Suprapubic skin (tissue), 4 donors: ENCODE measurements at regions not wholly inside any gene's neighbourhood (a gene's known extent, or its start where the extent isn't known, plus 50 kb on each side); places are given as distances from the start of the nearest gene placed in this dataset.

ENCODE experiments used
- DNase-seq, 2 donors: peaks; one replicate each; pipeline ENCODE4 v3.0.0-alpha.2; 2019; ENCODE audit warnings: low spot score in 2 of 2
- H3K27ac ChIP-seq: fragments of 200-600 bp; sonication (generic); one replicate; pipeline ENCODE4 v1.5.1; 2019
- H3K27me3 ChIP-seq: fragments of 200-600 bp; sonication (generic); one replicate; pipeline ENCODE4 v1.5.1; 2019
- H3K36me3 ChIP-seq: fragments of 200-600 bp; sonication (generic); one replicate; pipeline ENCODE4 v1.5.1; 2019
- H3K4me1 ChIP-seq: fragments of 200-600 bp; sonication (generic); one replicate; pipeline ENCODE4 v1.5.1; 2019
- H3K4me3 ChIP-seq: fragments of 200-600 bp; sonication (generic); one replicate; pipeline ENCODE4 v1.5.1; 2019; ENCODE audit warnings: mild to moderate bottlenecking
- H3K9me3 ChIP-seq: fragments of 200-600 bp; sonication (generic); one replicate; pipeline ENCODE4 v1.5.1; 2019
- CTCF ChIP-seq, 2 donors: fragments of 200-600 bp in 1 of 2; fragments of 450-650 bp in 1 of 2; sonication (generic) in 1 of 2; IDR thresholded peaks; one replicate each; pipeline ENCODE4 v1.5.1; 2016 to 2019; ENCODE audit warnings: antibody characterized with exemption in 2 of 2, mild to moderate bottlenecking in 1 of 2, moderate library complexity in 1 of 2
- EP300 ChIP-seq: sonication (generic); formaldehyde crosslinking; IDR thresholded peaks from one replicate; pipeline ENCODE4 v1.6.1; 2017; ENCODE audit warnings: antibody characterized with exemption
- POLR2A ChIP-seq, 2 donors: fragments of 450-650 bp; IDR thresholded peaks; one replicate each; pipeline ENCODE4 v1.6.1; 2017; ENCODE audit warnings: antibody characterized with exemption in 2 of 2, mild to moderate bottlenecking in 2 of 2, moderate library complexity in 2 of 2
- POLR2AphosphoS5 ChIP-seq, 3 donors: sonication (generic); formaldehyde crosslinking; IDR thresholded peaks; one replicate each; pipeline ENCODE4 v1.6.1; 2017; ENCODE audit warnings: antibody characterized with exemption in 3 of 3
- WGBS: methylation state at CpG from one replicate; pipeline ENCODE4 v1.1.5; 2018; 5-methylcytosine and 5-hydroxymethylcytosine counted together

- TF ChIP-seq EP300 (no peak), CTCF (IDR thresholded peaks at IDR 0.05) (no peak), POLR2AphosphoS5 (IDR thresholded peaks at IDR 0.05) (no peak), POLR2A (IDR thresholded peaks at IDR 0.05) (no peak)
- peak in 1 of 2 donors; percentile 17 for DNase-seq
- no peaks in the 10 kb centered on the region for H3K4me1 ChIP-seq
- no peaks in the 10 kb centered on the region for H3K27me3 ChIP-seq
- no peak overlapping the region for H3K27ac ChIP-seq
- no peaks in the 10 kb centered on the region for H3K9me3 ChIP-seq
- H3K4me3 ChIP-seq, result no peak overlapping the region
- H3K36me3 ChIP-seq, result no peaks in the 10 kb centered on the region
- 90% methylated on average over 2 of the region's 6 CpGs for WGBS
These were observed 299.0 kb upstream of the HS6ST1 start for GRCh38 chr2:128617661-128618060.

GRCh38 chr2:128618642-128619041, 300.0 kb upstream of the HS6ST1 start:
- Histone ChIP-seq H3K36me3 (no peaks in the 10 kb centered on the region), H3K4me3 (no peak overlapping the region), H3K4me1 (peaks cover under 1% of the 10 kb centered on the region), H3K27ac (no peak overlapping the region), H3K27me3 (no peaks in the 10 kb centered on the region), H3K9me3 (no peaks in the 10 kb centered on the region)
- no peak for DNase-seq
- 95% methylated on average over 2 of the region's 2 CpGs for WGBS
- TF ChIP-seq POLR2AphosphoS5 (IDR thresholded peaks at IDR 0.05), result no peak
- no peak for TF ChIP-seq CTCF (IDR thresholded peaks at IDR 0.05)
- TF ChIP-seq EP300, result no peak
- TF ChIP-seq POLR2A (IDR thresholded peaks at IDR 0.05), result no peak

- peaks cover 6% of the 10 kb centered on the region for H3K4me1 ChIP-seq
- no peak for TF ChIP-seq POLR2AphosphoS5 (IDR thresholded peaks at IDR 0.05)
- no peak overlapping the region for H3K4me3 ChIP-seq
- DNase-seq, result no peak
- H3K9me3 ChIP-seq, result no peaks in the 10 kb centered on the region
- WGBS, result 96% methylated on average over 14 of the region's 18 CpGs
- no peaks in the 10 kb centered on the region for H3K36me3 ChIP-seq
- H3K27me3 ChIP-seq, result no peaks in the 10 kb centered on the region
- H3K27ac ChIP-seq, result no peak overlapping the region
These were observed 301.0 kb upstream of the HS6ST1 start for GRCh38 chr2:128619471-128620325.

GRCh38 chr2:128621074-128621473, 302.4 kb upstream of the HS6ST1 start:
- TF ChIP-seq POLR2AphosphoS5 (IDR thresholded peaks at IDR 0.05), result no peak
- TF ChIP-seq EP300, result no peak
- no peak for TF ChIP-seq POLR2A (IDR thresholded peaks at IDR 0.05)
- no peak for TF ChIP-seq CTCF (IDR thresholded peaks at IDR 0.05)

GRCh38 chr2:128622371-128622770, 303.7 kb upstream of the HS6ST1 start:
- DNase-seq, result peak in 1 of 2 donors; percentile 48
- no peak overlapping the region for H3K4me3 ChIP-seq
- no peak for TF ChIP-seq POLR2A (IDR thresholded peaks at IDR 0.05)
- no peak for TF ChIP-seq CTCF (IDR thresholded peaks at IDR 0.05)
- TF ChIP-seq POLR2AphosphoS5 (IDR thresholded peaks at IDR 0.05), result no peak
- no peak for TF ChIP-seq EP300
- no peaks in the 10 kb centered on the region for H3K36me3 ChIP-seq
- no peak overlapping the region for H3K27ac ChIP-seq
- 86% methylated on average over 7 of the region's 7 CpGs for WGBS
- no peaks in the 10 kb centered on the region for H3K27me3 ChIP-seq
- H3K4me1 ChIP-seq, result peaks cover 6% of the 10 kb centered on the region
- H3K9me3 ChIP-seq, result no peaks in the 10 kb centered on the region

More at GRCh38 chr2:128621074-128621473, 302.4 kb upstream of the HS6ST1 start:
- H3K4me3 ChIP-seq, result no peak overlapping the region
- H3K36me3 ChIP-seq, result no peaks in the 10 kb centered on the region
- H3K27ac ChIP-seq, result no peak overlapping the region
- no peak for DNase-seq
- no peaks in the 10 kb centered on the region for H3K9me3 ChIP-seq
- peaks cover 6% of the 10 kb centered on the region for H3K4me1 ChIP-seq
- H3K27me3 ChIP-seq, result no peaks in the 10 kb centered on the region
